Umbilical cord (tissue), 1 donor: ENCODE measurements at regions not wholly inside any gene's neighbourhood (a gene's known extent, or its start where the extent isn't known, plus 50 kb on each side); places are given as distances from the start of the nearest gene placed in this dataset.
A peak's percentile ranks its signal among the peaks of the same experiment; 100 is the strongest.
"Not testable (repeated sequence)": the region's sequence is repeated elsewhere in the genome, so short reads cannot be mapped to it uniquely, and the experiment has no call there.

Source experiments
- DNase-seq: peaks from one replicate; pipeline ENCODE4 v3.0.0-alpha.2; 2015; ENCODE audit warnings: low spot score

DNA sequence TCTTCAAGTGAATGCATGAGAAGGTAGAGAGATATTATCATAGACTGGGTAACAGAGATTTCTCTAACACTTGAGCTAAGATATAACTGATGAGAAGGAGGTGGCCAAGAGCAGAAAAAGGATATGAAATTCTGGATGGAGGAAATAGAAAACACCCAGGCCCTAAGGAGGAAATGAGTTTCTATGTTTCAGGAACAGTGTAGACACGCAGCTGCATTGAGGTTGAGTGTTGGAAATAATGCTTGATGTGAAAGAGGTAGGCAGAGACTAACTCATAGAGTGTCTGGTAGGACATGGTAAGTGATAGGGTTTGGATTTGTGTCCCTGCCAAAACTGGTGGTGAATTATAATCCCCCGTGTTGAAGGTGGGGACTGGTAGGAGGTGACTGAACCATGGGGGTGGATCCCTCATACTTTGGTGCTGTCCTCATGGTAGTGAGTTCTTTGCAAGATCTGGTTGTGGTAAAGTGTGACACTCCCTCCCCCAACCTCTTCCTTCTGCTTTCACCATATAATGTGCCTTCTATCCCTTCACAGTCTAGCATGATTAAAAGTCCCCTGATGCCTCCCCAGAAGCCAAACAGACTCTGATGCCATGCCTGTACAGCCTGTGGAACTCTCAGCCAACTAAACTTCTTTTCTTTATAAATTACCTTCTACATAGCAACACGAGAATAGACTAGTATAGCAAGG is 787.3 kb downstream of the EDEM1 start:
- no peak for DNase-seq

DNA sequence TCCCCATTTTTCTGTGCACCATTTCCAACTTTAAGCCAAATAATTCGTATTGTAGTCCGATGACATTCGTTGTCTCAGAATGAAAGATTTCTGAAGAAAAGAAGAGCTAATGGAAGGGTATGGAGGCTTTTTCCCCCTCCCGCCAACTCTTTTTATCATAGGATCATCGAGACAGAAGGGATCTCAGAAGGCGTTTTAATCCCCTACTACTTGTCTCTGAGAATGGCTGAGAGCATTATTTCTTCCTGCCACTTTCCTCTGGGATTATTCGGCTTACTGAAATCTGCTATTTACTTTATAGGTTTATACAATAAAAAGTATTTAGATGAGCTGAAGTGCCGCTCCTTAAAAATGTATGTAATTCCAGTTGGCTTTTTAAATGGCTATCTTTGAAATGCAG is 789.8 kb downstream of the EDEM1 start:
- no peak for DNase-seq

DNA sequence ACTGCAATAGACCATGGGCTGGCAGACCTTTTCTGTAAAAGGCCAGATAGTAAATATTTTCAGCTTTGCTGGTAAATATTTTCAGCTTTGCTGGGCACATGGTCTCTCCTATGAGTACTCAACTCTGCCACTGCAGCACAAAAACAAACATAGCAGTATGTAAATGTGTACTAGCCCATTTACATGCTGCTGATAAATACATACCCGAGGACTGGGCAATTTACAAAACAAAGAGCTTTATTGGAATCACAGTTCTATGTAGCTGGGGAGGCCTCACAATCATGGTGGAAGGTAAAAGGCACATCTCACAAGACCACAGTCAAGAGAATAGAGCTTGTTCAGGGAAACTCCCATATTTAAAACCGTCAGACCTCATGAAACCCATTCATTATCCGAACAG is 793.0 kb downstream of the EDEM1 start:
- DNase-seq, result no peak

DNA sequence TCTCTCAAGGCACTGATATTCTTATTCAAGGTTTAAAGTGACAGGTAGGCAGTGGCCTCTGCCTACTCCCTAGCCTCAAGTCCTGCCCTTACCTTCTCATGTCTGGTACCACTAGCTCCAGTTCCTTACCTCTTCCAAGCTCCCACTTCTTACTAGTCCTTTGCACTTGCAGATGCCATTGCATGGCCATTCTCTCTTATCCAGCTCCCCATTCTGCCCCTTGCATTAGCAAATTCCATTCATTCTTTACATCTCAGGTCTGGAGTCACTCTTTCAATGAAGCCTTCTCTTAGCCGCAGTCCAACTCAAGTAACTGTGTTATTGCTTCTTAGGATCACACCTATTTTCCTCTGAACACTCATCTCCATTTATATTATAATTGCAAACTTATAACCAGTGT is 807.1 kb downstream of the EDEM1 start:
- no peak for DNase-seq

DNA sequence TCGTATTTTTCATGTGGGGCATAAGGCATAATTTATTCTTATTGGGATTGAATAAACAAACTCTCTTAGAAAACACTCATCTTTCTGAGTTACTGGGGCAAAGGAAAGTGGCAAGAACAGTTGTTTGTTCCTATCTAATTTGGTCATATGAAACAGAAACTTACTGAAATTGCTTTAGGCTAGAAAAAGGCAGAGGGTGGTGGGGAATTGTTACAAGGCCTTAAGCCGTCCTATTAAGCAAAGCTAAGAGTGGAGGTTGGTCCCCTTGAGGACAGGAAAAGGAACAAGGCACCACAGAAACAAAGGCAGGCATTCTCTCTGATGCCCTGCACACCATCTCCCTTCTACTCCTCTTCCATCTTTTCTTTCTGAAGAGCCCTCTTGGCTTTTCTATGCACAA is 830.9 kb downstream of the EDEM1 start:
- no peak for DNase-seq

DNA sequence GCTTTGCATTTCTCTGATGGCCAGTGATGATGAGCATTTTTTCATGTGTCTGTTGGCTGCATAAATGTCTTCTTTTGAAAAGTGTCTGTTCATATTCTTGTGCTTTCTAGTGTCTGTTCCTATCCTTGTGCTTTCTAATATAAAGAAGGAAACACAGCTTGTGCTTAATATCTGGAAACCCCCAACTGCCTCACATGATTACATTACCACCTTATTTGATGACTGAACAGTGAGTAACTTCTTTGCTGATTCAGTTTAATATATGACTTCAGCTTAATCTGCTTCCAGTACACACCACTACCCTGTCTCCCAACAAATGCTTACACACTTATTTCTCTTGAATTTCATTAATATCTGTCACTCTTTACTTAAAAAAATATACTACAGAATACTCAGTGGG is 835.1 kb downstream of the EDEM1 start:
- DNase-seq, result no peak

- DNase-seq, result no peak
Measured at GRCh38 chr3:6025032-6025431, 835.9 kb upstream of the GRM7 start.

GRCh38 chr3:6030648-6031047 is 830.3 kb upstream of the GRM7 start:
- not testable (repeated sequence) for DNase-seq

DNA sequence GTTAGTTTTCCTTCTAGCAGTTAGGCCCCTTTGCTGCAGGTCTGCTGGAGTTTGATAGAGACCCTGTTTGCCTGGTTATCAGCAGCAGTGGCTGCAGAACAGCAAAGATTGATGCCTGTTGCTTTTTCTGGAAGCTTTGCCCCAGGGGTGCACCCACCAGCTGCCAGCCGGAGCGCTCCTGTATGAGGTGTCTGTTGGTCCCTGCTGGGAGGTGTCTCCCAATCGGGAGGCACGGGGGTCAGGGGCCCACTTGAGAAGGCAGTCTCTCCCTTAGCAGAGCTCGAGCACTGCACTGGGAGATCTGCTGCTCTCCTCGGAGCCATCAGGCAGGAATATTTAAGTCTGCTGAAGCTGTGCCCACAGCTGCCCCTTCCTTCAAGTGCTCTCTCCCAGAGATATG is 825.3 kb upstream of the GRM7 start:
- no peak for DNase-seq

DNA sequence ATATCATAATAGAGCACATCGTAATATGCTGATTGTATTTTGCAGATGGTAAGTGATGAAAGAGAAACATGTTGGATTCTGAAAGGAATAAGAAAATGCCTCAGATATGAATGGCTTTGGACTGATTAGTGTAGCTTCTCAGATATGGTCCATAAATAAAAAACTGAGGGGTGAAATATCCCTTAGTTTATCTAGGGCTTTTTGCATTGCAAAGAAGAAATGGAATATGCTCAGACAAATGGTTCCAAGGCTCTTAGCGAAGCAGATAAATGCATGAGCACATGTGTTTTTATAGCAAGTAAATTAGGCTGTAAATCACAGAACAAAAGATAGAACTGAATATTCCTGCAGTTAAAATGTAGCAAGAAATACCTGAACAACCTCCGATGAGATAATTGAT is 820.9 kb upstream of the GRM7 start:
- DNase-seq, result peak; percentile 52

DNA sequence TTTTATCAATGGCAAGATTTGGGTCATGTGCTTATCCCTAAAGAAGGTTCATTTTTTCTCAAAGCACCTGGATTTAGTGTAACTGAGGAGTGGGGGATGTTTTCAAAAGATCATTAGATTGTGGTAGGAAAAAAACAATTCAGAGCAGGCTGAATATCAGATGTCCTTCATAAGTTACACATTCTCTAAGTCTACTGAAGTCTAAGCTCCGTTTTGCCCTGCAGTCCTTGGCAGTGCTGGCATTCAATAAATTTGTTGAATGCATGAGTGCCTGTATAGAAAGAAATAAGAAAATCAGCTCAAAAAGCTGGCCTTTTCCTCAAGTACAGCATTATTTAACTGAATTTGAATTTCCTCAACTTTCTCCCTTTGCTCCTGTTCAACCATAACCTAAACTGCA is 819.0 kb upstream of the GRM7 start:
- no peak for DNase-seq

GRCh38 chr3:6047016-6047415 is 813.9 kb upstream of the GRM7 start:
- no peak for DNase-seq

DNA sequence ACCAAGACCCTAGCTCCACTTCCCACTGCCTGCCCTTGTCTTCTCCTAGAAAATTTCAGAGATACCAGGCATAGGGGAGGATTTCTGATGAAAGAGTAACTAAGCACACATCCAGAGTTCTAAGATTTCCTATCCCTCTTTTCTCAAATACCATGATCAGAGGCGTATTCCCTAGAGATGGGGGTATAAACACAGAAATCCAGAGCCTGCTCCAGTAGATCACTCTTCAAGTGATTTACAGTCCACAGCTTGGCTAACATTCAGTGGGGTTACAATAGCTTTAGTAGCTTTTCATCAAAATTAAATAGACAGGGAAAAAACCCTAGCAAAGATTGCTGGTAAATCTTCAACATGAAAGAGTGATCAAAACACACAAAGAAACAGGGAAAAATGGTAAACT is 800.7 kb upstream of the GRM7 start:
- DNase-seq, result peak; percentile 58

DNA sequence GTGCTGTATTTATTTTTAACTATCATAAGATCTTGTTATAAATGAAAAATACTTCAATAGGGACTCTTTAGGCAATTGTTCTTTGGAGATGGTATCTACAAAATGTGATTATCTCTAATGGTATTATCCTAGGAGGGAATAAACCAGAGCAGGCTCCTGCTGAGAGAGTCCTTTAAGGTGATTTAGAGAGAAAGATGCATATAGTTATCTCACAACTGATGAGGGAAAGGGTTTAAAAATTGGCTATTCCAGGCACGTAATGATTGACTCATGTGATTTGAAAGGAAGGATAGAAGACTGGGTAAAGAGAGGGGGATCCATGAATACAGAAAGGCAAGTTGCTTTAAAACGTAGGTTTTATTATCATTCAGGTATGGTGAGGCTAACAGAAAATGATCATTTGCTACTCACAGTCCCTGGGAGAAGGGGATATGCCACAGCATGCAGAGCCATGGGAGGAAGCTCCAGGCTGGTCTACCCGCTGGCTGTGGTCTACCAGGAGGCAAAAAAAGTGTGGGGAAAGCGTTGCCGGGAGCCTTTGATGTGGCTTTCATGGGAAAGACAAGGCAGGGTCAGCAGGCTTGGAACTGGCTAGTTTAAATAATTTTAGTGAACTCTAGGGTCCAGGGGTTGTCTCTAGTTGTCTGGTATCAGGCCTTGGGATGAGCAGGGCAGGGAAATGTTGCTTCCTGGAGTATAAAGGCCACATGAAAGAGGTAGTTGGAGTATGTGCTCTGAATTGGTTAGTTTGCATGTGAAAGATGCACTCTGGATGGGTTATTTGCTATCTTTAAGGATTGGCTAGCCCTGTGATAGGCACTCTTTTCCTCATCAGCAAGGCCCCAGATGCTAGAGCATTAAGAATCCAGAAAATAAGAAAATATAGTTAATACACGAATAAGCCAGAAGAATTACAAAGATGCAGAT is 798.4 kb upstream of the GRM7 start:
- no peak for DNase-seq

GRCh38 chr3:6066397-6066796 is 794.5 kb upstream of the GRM7 start:
- no peak for DNase-seq

DNA sequence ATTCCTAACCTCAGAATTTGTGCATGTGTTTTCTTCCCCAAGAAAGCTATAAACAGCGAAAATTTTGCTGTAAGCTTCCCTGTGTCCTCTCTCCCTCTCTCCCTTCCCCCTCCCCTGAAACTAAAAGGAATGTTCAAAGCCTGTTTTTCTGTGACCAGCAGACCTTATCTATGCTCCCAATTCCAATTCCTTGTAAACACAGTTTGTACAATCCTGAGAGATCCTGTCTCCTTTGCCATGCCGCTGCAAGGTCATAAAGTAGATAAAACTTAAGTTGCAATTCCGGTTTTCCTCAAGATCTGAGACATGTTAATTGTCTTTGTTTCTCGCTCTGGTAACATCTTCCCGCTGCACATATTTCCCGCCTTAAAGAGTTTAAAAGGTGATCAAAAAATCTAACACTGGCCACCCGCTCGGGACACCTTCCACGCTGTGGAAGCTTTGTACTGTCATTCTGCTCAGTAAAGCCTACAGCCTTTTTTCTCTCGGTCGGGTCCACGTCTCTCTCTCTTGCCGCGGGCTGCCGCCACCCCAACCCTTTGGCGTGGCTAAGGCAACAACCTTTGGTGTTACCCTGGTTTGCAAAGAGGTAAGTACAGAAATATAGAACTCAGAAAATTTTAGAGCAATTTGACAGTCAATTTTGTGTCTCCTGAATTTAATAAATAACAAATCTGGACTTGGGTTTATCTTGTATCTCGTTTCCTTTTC is 793.9 kb upstream of the GRM7 start:
- peak; percentile 46 for DNase-seq

GRCh38 chr3:6074952-6075351 is 786.0 kb upstream of the GRM7 start:
- DNase-seq, result peak; percentile 39

DNA sequence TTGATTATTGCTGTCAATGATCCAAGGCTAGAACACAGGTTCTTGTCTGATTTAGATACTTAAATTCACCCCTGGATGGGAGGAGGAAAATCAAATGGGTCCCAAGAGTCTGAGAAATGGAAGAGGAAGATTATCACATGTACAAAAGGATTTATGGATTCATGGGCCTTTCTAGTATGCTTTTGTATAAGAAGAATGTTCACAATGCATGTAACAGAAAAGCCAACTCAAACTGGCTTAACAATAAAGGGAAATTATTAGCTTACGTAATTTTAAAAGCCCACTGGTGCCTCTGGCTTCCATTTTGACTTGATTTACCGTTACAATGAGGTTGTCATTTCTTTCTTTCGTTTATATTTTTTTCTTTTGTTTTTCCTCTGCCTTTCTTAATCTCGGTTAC is 782.5 kb upstream of the GRM7 start:
- DNase-seq, result no peak

- no peak for DNase-seq
Measured at GRCh38 chr3:6079011-6079410, 781.9 kb upstream of the GRM7 start.

GRCh38 chr3:6079561-6080179 is 781.2 kb upstream of the GRM7 start:
- no peak for DNase-seq

GRCh38 chr3:6088433-6088832 is 772.5 kb upstream of the GRM7 start:
- DNase-seq, result no peak

- DNase-seq, result peak; percentile 68
Measured at GRCh38 chr3:6089780-6090179, 771.1 kb upstream of the GRM7 start.
